SU-DHL-6 (cell line): ENCODE measurements at regions not wholly inside any gene's neighbourhood (a gene's known extent, or its start where the extent isn't known, plus 50 kb on each side); places are given as distances from the start of the nearest gene placed in this dataset.
"Not testable (repeated sequence)": the region's sequence is repeated elsewhere in the genome, so short reads cannot be mapped to it uniquely, and the experiment has no call there.

Experiments used
- H2AFZ ChIP-seq: fragments of 200-600 bp; sonication (generic); 2 replicates; pipeline ENCODE4 v1.6.1; 2014; ENCODE audit warnings: low read depth, mild to moderate bottlenecking, moderate library complexity, mixed read lengths, antibody characterized with exemption, low read length; ENCODE audit not compliant: severe bottlenecking
- H3F3A ChIP-seq: fragments of 200-600 bp; shearing (Covaris generic); 2 replicates; pipeline ENCODE4 v1.6.0; 2016; ENCODE audit warnings: antibody characterized with exemption, mild to moderate bottlenecking; ENCODE audit not compliant: insufficient read depth
- H3K27ac ChIP-seq: fragments of 200-600 bp; sonication (generic); 2 replicates; pipeline ENCODE4 v1.5.1; 2016; ENCODE audit warnings: low read depth, mild to moderate bottlenecking, low read length, moderate library complexity, mixed read lengths
- H3K27me3 ChIP-seq: fragments of 200-600 bp; sonication (generic), shearing (Covaris generic); 2 replicates; pipeline ENCODE4 v1.6.0; 2014; ENCODE audit warnings: mild to moderate bottlenecking, low read length
- H3K36me3 ChIP-seq: fragments of 200-600 bp; sonication (generic); 2 replicates; pipeline ENCODE4 v1.6.1; 2014; ENCODE audit warnings: mild to moderate bottlenecking, low read length, mixed read lengths
- H3K4me2 ChIP-seq: fragments of 300-600, 200-600 bp; shearing (Covaris generic), sonication (generic); 2 replicates; pipeline ENCODE4 v1.6.0; 2014; ENCODE audit warnings: low read length, low read depth, mild to moderate bottlenecking; ENCODE audit not compliant: poor library complexity, severe bottlenecking
- H3K4me3 ChIP-seq: fragments of 200-600 bp; sonication (generic); 2 replicates; pipeline ENCODE4 v1.5.1; 2014; ENCODE audit warnings: antibody characterized with exemption, low read length, mild to moderate bottlenecking, mixed read lengths; ENCODE audit not compliant: insufficient read depth, poor library complexity, severe bottlenecking
- H3K79me2 ChIP-seq: fragments of 200-600 bp; sonication (generic); 2 replicates; pipeline ENCODE4 v1.6.1; 2014; ENCODE audit warnings: mild to moderate bottlenecking, low read length, moderate library complexity; ENCODE audit not compliant: insufficient read depth
- H3K9ac ChIP-seq: fragments of 200-600 bp; sonication (generic); 2 replicates; pipeline ENCODE4 v1.7.0; 2014; ENCODE audit warnings: mild to moderate bottlenecking, low read length
- H3K9me2 ChIP-seq: fragments of 200-600 bp; sonication (generic); replicated peaks from 2 replicates; pipeline ENCODE4 v1.6.1; 2014; ENCODE audit warnings: low read length; ENCODE audit not compliant: insufficient read depth
- H3K9me3 ChIP-seq: fragments of 200-600 bp; sonication (generic); 2 replicates; pipeline ENCODE4 v1.6.1; 2014; ENCODE audit warnings: low read length, mixed read lengths; ENCODE audit not compliant: insufficient read depth
- H4K20me1 ChIP-seq: fragments of 200-600 bp; sonication (generic); 2 replicates; pipeline ENCODE4 v1.6.1; 2014; ENCODE audit warnings: low read depth, mild to moderate bottlenecking, antibody characterized with exemption, low read length, moderate library complexity, mixed read lengths
- EZH2phosphoT487 ChIP-seq: fragments of 200-600 bp; sonication (generic), shearing (Covaris generic); conservative IDR thresholded peaks from 2 replicates; pipeline ENCODE4 v1.6.1; 2018; ENCODE audit warnings: mild to moderate bottlenecking, antibody characterized with exemption, low read length, moderate library complexity, mixed read lengths
- TF ChIP-seq, protein P1 (sequence below): fragments of 200-600 bp; sonication (generic); IDR thresholded peaks from one replicate; pipeline ENCODE4 v1.5.1; 2017; ENCODE audit warnings: antibody characterized with exemption, mild to moderate bottlenecking, low read length, moderate library complexity; ENCODE audit not compliant: insufficient read depth, poor library complexity, severe bottlenecking

DNA sequence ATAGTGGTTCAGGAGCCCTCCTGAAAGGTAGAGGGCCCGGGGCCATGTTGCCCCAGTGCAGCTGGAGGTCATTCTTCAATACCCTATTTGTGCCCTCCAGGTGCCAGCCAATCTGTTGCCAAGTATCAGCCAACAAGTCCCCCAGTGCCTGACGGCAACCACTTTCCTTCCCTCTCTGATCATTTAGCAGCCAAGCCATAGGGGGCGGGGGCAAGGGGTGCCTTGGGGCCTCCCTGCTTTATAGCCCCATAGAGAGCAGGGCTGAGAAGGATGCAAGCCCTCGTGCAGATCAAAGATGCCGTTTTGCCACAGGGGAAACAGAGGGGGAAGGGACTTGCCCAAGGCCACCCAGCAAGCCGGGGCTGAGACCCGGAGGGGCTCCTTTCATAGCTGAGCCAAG is 149.0 kb upstream of the CHST15 start:
- TF ChIP-seq, protein P1, sequence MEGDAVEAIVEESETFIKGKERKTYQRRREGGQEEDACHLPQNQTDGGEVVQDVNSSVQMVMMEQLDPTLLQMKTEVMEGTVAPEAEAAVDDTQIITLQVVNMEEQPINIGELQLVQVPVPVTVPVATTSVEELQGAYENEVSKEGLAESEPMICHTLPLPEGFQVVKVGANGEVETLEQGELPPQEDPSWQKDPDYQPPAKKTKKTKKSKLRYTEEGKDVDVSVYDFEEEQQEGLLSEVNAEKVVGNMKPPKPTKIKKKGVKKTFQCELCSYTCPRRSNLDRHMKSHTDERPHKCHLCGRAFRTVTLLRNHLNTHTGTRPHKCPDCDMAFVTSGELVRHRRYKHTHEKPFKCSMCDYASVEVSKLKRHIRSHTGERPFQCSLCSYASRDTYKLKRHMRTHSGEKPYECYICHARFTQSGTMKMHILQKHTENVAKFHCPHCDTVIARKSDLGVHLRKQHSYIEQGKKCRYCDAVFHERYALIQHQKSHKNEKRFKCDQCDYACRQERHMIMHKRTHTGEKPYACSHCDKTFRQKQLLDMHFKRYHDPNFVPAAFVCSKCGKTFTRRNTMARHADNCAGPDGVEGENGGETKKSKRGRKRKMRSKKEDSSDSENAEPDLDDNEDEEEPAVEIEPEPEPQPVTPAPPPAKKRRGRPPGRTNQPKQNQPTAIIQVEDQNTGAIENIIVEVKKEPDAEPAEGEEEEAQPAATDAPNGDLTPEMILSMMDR = no peak
- no peak for TF ChIP-seq EZH2phosphoT487
- no peaks in the 10 kb centered on the region for H3K36me3 ChIP-seq
- H3K27me3 ChIP-seq = no peaks in the 10 kb centered on the region
- H3K9ac ChIP-seq = no peak overlapping the region
- H2AFZ ChIP-seq = no peak overlapping the region
- H3K27ac ChIP-seq = no peak overlapping the region
- no peaks in the 10 kb centered on the region for H3F3A ChIP-seq
- H3K9me2 ChIP-seq = no peaks in the 10 kb centered on the region
- H3K4me3 ChIP-seq = no peak overlapping the region
- H3K4me2 ChIP-seq = no peak overlapping the region
- no peaks in the 10 kb centered on the region for H3K79me2 ChIP-seq
- no peaks in the 10 kb centered on the region for H3K9me3 ChIP-seq
- no peaks in the 10 kb centered on the region for H4K20me1 ChIP-seq

DNA sequence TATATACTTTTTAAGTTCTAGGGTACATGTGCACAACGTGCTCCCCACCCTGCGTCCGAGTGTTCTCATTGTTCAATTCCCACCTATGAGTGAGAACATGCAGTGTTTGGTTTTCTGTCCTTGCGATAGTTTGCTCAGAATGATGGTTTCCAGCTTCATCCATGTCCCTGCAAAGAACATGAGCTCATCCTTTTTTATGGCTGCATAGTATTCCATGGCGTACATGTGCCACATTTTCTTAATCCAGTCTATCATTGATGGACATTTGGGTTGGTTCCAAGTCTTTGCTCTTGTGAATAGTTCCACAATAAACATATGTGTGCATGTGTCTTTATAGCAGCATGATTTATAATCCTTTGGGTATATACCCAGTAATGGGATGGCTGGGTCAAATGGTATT is 148.1 kb upstream of the CHST15 start:
- H3K27ac ChIP-seq, H3K36me3 ChIP-seq, H3K9me2 ChIP-seq: not testable (repeated sequence)

DNA sequence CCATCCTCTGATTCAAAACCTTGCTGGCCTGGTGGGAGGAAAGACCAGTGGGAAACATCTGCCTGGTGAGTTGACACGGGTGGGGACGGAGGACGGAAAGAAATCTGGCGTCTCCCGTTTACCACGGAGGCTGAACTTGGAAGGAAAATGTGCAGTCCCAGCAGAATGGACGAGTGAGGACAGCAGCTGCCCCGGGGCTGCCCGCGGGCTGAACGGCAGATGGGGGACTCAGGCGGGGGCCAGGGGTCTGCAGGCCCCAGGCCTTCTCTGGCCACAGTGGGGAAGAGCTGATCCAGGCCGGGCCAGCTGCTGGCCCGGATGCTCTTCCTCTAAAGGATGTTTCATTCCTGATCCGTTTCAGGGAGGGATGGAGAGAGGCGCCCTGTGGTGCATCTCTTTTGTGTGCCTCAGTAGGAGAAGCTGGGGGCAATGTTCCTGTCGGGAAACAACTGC is 147.5 kb upstream of the CHST15 start:
- H3K9me3 ChIP-seq = no peaks in the 10 kb centered on the region
- H3K9me2 ChIP-seq = no peaks in the 10 kb centered on the region
- H2AFZ ChIP-seq = no peak overlapping the region
- H3K79me2 ChIP-seq = no peaks in the 10 kb centered on the region
- H3K27ac ChIP-seq = no peak overlapping the region
- H3K36me3 ChIP-seq = no peaks in the 10 kb centered on the region
- no peaks in the 10 kb centered on the region for H3K27me3 ChIP-seq
- TF ChIP-seq, protein P1 = no peak
- H3K4me3 ChIP-seq = no peak overlapping the region
- H4K20me1 ChIP-seq = no peaks in the 10 kb centered on the region
- no peak overlapping the region for H3K9ac ChIP-seq
- no peaks in the 10 kb centered on the region for H3F3A ChIP-seq
- H3K4me2 ChIP-seq = no peak overlapping the region

More for the DNA sequence above, 148.1 kb upstream of the CHST15 start:
- not testable (repeated sequence) for H4K20me1 ChIP-seq, H3K9ac ChIP-seq, H3K4me3 ChIP-seq, H3K79me2 ChIP-seq, H2AFZ ChIP-seq, H3F3A ChIP-seq, H3K9me3 ChIP-seq, H3K27me3 ChIP-seq, H3K4me2 ChIP-seq

DNA sequence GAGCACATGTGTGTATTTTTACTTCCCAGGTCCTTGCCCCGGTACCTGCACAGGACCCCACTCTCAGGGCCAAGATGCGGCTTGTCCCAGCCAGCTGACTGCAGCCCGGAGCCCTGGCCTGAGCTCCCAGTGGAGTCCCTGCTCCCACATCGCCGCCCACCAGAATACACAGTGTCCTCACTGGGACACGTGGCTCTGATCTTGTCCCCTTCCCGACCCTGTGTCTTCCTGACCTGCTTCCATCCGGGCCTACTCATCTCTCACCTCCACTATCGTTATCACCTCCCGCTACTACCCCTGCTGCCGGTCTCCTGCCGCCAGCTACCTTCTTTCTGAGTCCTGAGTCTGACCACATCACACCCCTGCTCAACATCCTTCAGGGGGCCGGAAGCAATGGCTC is 146.3 kb upstream of the CHST15 start:
- H3K27ac ChIP-seq = no peak overlapping the region
- no peak overlapping the region for H3K4me3 ChIP-seq
- H3K9me2 ChIP-seq = no peaks in the 10 kb centered on the region
- no peaks in the 10 kb centered on the region for H3K36me3 ChIP-seq
- H3K9me3 ChIP-seq = no peaks in the 10 kb centered on the region
- H3F3A ChIP-seq = no peaks in the 10 kb centered on the region
- H2AFZ ChIP-seq = no peak overlapping the region
- no peaks in the 10 kb centered on the region for H3K79me2 ChIP-seq
- no peak for TF ChIP-seq EZH2phosphoT487
- TF ChIP-seq, protein P1 = no peak
- H3K9ac ChIP-seq = no peak overlapping the region
- no peaks in the 10 kb centered on the region for H3K27me3 ChIP-seq
- H4K20me1 ChIP-seq = no peaks in the 10 kb centered on the region
- H3K4me2 ChIP-seq = no peak overlapping the region
